ENCODE measurements at regions not wholly inside any gene's neighbourhood (a gene's known extent, or its start where the extent isn't known, plus 50 kb on each side); places are given as distances from the start of the nearest gene placed in this dataset.

- no peak for DNase-seq
- H3K9me2 ChIP-seq, result no peaks in the 10 kb centered on the region
- H3F3A ChIP-seq (replicated peaks; ENCODE audit: insufficient read depth), result no peaks in the 10 kb centered on the region
- H3K9me3 ChIP-seq, result no peaks in the 10 kb centered on the region
- CTCF ChIA-PET, result interaction anchor here (1.4 kb wide), 1 partner anchor 16 kb away, joined by 3 read pairs; no protein-coding TSS in a partner anchor
- no peak for TF ChIP-seq EP300 (IDR thresholded peaks at IDR 0.05; ENCODE audit: borderline replicate concordance in 1 of 2, low read depth in 1 of 2, low read length in 1 of 2)
- TF ChIP-seq SMC3 (IDR thresholded peaks at IDR 0.05; ENCODE audit: low read depth, low read length), result no peak
- H3K36me3 ChIP-seq (replicated peaks in 1 of 2; ENCODE audit: control insufficient read depth in 1 of 2, insufficient read depth in 2 of 2, low read length in 1 of 2), result no peaks in the 10 kb centered on the region
- no peaks in the 10 kb centered on the region for H4K20me1 ChIP-seq (ENCODE audit: insufficient read depth)
- H3K79me2 ChIP-seq (ENCODE audit: insufficient read depth), result no peaks in the 10 kb centered on the region
- no peaks in the 10 kb centered on the region; a peak in 1 of 4 replicates for H3K4me1 ChIP-seq (ENCODE audit: control insufficient read depth in 1 of 2, insufficient read depth in 2 of 2, low read depth in 1 of 2, low read length in 1 of 2)
- 15% methylated on average over 2 of the region's 2 CpGs for WGBS (ENCODE audit: low lambda C conversion rate)
- peak overlapping the region; percentile 59 for H3K4me2 ChIP-seq
- no peak overlapping the region for H3K4me3 ChIP-seq (ENCODE audit: low read depth in 2 of 2, low read length in 1 of 2)
- POLR2A ChIA-PET, result no interaction called here
- no peak overlapping the region for H2AFZ ChIP-seq (ENCODE audit: low read depth)
- H3K27me3 ChIP-seq (ENCODE audit: insufficient read depth), result peaks cover 34% of the 10 kb centered on the region; the same call in 1 of the 2 replicates
- H3K9ac ChIP-seq, result no peak overlapping the region
- no peak overlapping the region for H3K27ac ChIP-seq (ENCODE audit: low read depth in 2 of 2, low read length in 1 of 2)
These were observed 233.1 kb upstream of the FERD3L start for GRCh38 chr7:19378345-19378714.

GRCh38 chr7:19377611-19378344 lies 232.6 kb upstream of the FERD3L start:
- H3K4me3 ChIP-seq (ENCODE audit: low read depth in 2 of 2, low read length in 1 of 2), result no peak overlapping the region; a peak in 1 of 4 replicates
- H3K36me3 ChIP-seq (replicated peaks in 1 of 2; ENCODE audit: control insufficient read depth in 1 of 2, insufficient read depth in 2 of 2, low read length in 1 of 2), result no peaks in the 10 kb centered on the region
- H3K4me1 ChIP-seq (ENCODE audit: control insufficient read depth in 1 of 2, insufficient read depth in 2 of 2, low read depth in 1 of 2, low read length in 1 of 2), result no peaks in the 10 kb centered on the region; a peak in 1 of 4 replicates
- peak overlapping the region; percentile 59 for H3K4me2 ChIP-seq
- ChIA-PET CTCF (interaction anchor here (1.1 to 1.4 kb wide), 2 partner anchors 17 to 29 kb away, joined by 3 read pairs; no protein-coding TSS in a partner anchor), POLR2A (no interaction called here)
- no peaks in the 10 kb centered on the region for H4K20me1 ChIP-seq (ENCODE audit: insufficient read depth)
- no peaks in the 10 kb centered on the region for H3K79me2 ChIP-seq (ENCODE audit: insufficient read depth)
- H3K9me2 ChIP-seq, result no peaks in the 10 kb centered on the region
- 0 out of 2 replicates have a peak overlapping the region, but pooled peaks have one; percentile 20 for H2AFZ ChIP-seq (ENCODE audit: low read depth)
- 0 out of 2 replicates have a peak, but pooled peaks have one; percentile 8 for TF ChIP-seq FOSL2 (IDR thresholded peaks at IDR 0.05; ENCODE audit: borderline replicate concordance, low read depth)
- TF ChIP-seq SIN3A (IDR thresholded peaks at IDR 0.05; ENCODE audit: borderline replicate concordance, low read depth, low read length), result no peak
- peak; percentile 1 for DNase-seq
- H3K9ac ChIP-seq, result no peak overlapping the region
- no peaks in the 10 kb centered on the region for H3F3A ChIP-seq (replicated peaks; ENCODE audit: insufficient read depth)
- 4% methylated on average over 9 of the region's 9 CpGs for WGBS (ENCODE audit: low lambda C conversion rate)
- H3K27me3 ChIP-seq (ENCODE audit: insufficient read depth), result peaks cover 34% of the 10 kb centered on the region; the same call in 1 of the 2 replicates
- no peaks in the 10 kb centered on the region for H3K9me3 ChIP-seq
- no peak overlapping the region for H3K27ac ChIP-seq (ENCODE audit: low read depth in 2 of 2, low read length in 1 of 2)

DNA sequence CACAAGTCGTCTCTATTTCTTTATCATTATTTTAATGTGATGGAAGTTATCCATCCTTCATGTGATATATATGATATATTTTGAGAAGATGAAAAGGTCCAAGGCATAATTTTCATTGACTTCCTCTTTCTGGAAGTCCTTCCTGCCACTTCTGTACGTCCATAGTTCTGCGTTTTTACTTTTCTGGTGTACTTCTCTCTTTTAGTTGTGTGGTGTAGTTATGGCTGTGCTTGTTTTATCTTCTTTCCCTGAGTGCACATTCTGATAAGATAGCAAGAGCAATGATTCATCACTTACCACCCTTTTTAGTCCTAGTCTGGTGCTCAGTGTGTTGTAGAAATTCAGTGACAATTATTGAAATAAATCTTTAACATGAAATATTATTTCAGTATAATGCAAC lies 231.3 kb upstream of the FERD3L start:
- H3K4me1 ChIP-seq (ENCODE audit: control insufficient read depth in 1 of 2, insufficient read depth in 2 of 2, low read depth in 1 of 2, low read length in 1 of 2), result no peaks in the 10 kb centered on the region; a peak in 1 of 4 replicates
- no peaks in the 10 kb centered on the region for H3K79me2 ChIP-seq (ENCODE audit: insufficient read depth)
- no peak for TF ChIP-seq RCOR1 (IDR thresholded peaks at IDR 0.05; ENCODE audit: low read length)
- no peak for TF ChIP-seq MAX (IDR thresholded peaks at IDR 0.05; ENCODE audit: low read depth)
- no peak for TF ChIP-seq IRF3 (IDR thresholded peaks at IDR 0.05; ENCODE audit: low read depth, low read length)
- TF ChIP-seq TAF1 (IDR thresholded peaks at IDR 0.05; ENCODE audit: borderline replicate concordance, low read depth, low read length), result no peak
- H3K4me3 ChIP-seq (ENCODE audit: low read depth in 2 of 2, low read length in 1 of 2), result no peak overlapping the region
- H3K4me2 ChIP-seq, result no peak overlapping the region
- H3K9ac ChIP-seq, result no peak overlapping the region
- no peak for DNase-seq
- H3K27me3 ChIP-seq (ENCODE audit: insufficient read depth), result peaks cover 31% of the 10 kb centered on the region; the same call in 1 of the 2 replicates
- H3K9me3 ChIP-seq, result no peaks in the 10 kb centered on the region
- 3% methylated on average over 3 of the region's 3 CpGs for WGBS (ENCODE audit: low lambda C conversion rate)
- H3K9me2 ChIP-seq, result no peaks in the 10 kb centered on the region
- no peak overlapping the region for H3K27ac ChIP-seq (ENCODE audit: low read depth in 2 of 2, low read length in 1 of 2)
- H2AFZ ChIP-seq (ENCODE audit: low read depth), result no peak overlapping the region
- ChIA-PET POLR2A (no interaction called here), CTCF (interaction anchor here (1.1 kb wide), 1 partner anchor 28 kb away, joined by 3 read pairs; no protein-coding TSS in a partner anchor)
- H4K20me1 ChIP-seq (ENCODE audit: insufficient read depth), result no peaks in the 10 kb centered on the region
- H3K36me3 ChIP-seq (replicated peaks in 1 of 2; ENCODE audit: control insufficient read depth in 1 of 2, insufficient read depth in 2 of 2, low read length in 1 of 2), result no peaks in the 10 kb centered on the region
- no peaks in the 10 kb centered on the region for H3F3A ChIP-seq (replicated peaks; ENCODE audit: insufficient read depth)
